GM23338 (cell line): ENCODE measurements at regions not wholly inside any gene's neighbourhood (a gene's known extent, or its start where the extent isn't known, plus 50 kb on each side); places are given as distances from the start of the nearest gene placed in this dataset.
A peak's percentile ranks its signal among the peaks of the same experiment; 100 is the strongest.

ENCODE experiments used
- ATAC-seq: fragments of 200-7000 bp; cut with Tn5 transposase; 3 replicates; pipeline ENCODE4 v1.9.1; 2020
- DNase-seq: peaks from one replicate; pipeline ENCODE4 v3.0.0-alpha.2; 2015; ENCODE audit warnings: low spot score
- H2AFZ ChIP-seq: fragments of 200-600 bp; sonication (generic); 2 replicates; pipeline ENCODE4 v1.8.0; 2016; ENCODE audit warnings: antibody characterized with exemption, mild to moderate bottlenecking, moderate library complexity
- H3F3A ChIP-seq: fragments of 200-600 bp; sonication (generic); replicated peaks from 2 replicates; pipeline ENCODE4 v1.8.0; 2017; ENCODE audit warnings: antibody characterized with exemption, mixed run types, low read depth
- H3K27ac ChIP-seq: fragments of 200-600 bp; sonication (generic); 2 replicates; pipeline ENCODE4 v1.6.1; 2016; ENCODE audit warnings: low read depth
- H3K27me3 ChIP-seq: fragments of 200-600 bp; sonication (generic); 2 replicates; pipeline ENCODE4 v1.8.0; 2016; ENCODE audit warnings: mild to moderate bottlenecking, mixed run types, moderate library complexity; ENCODE audit not compliant: insufficient read depth
- H3K36me3 ChIP-seq: fragments of 200-600 bp; sonication (generic); 2 replicates; pipeline ENCODE4 v1.8.0; 2016; ENCODE audit warnings: mild to moderate bottlenecking; ENCODE audit not compliant: insufficient read depth
- H3K4me1 ChIP-seq: fragments of 200-600 bp; sonication (generic); 2 replicates; pipeline ENCODE4 v1.8.0; 2016; ENCODE audit warnings: mild to moderate bottlenecking, moderate library complexity; ENCODE audit not compliant: insufficient read depth
- H3K4me2 ChIP-seq: fragments of 200-600 bp; sonication (generic); 2 replicates; pipeline ENCODE4 v1.7.1; 2017; ENCODE audit warnings: mixed run types
- H3K4me3 ChIP-seq: fragments of 200-600 bp; sonication (generic); 2 replicates; pipeline ENCODE4 v1.6.1; 2016; ENCODE audit warnings: mixed run types
- H3K79me2 ChIP-seq: fragments of 200-600 bp; sonication (generic); replicated peaks from 2 replicates; pipeline ENCODE4 v1.8.0; 2017; ENCODE audit warnings: mild to moderate bottlenecking; ENCODE audit not compliant: insufficient read depth
- H3K9me2 ChIP-seq: fragments of 200-600 bp; sonication (generic); 2 replicates; pipeline ENCODE4 v1.8.0; 2017; ENCODE audit not compliant: insufficient read depth
- H4K20me1 ChIP-seq: fragments of 200-600 bp; sonication (generic); replicated peaks from 2 replicates; pipeline ENCODE4 v1.8.0; 2017; ENCODE audit warnings: mild to moderate bottlenecking; ENCODE audit not compliant: insufficient read depth
- H3K27ac Mint-ChIP-seq: 2 replicates; pipeline ENCODE4 v1.8.0; 2020; ENCODE audit warnings: inconsistent platforms, mild to moderate bottlenecking, moderate library complexity, mixed read lengths
- H3K27me3 Mint-ChIP-seq: 3 replicates; pipeline ENCODE4 v1.8.0; 2022; ENCODE audit warnings: low read depth, mild to moderate bottlenecking, moderate library complexity, mixed read lengths, inconsistent platforms; ENCODE audit not compliant: insufficient read depth, poor library complexity
- H3K36me3 Mint-ChIP-seq: 3 replicates; pipeline ENCODE4 v1.8.0; 2021; ENCODE audit warnings: low read depth, mild to moderate bottlenecking, inconsistent platforms, moderate library complexity, mixed read lengths
- H3K4me1 Mint-ChIP-seq: 3 replicates; pipeline ENCODE4 v1.8.0; 2020; ENCODE audit warnings: mild to moderate bottlenecking, inconsistent platforms, mixed read lengths
- H3K4me3 Mint-ChIP-seq: 3 replicates; pipeline ENCODE4 v1.8.0; 2021; ENCODE audit warnings: moderate library complexity, mild to moderate bottlenecking, inconsistent platforms, mixed read lengths
- H3K9me3 Mint-ChIP-seq: 3 replicates; pipeline ENCODE4 v1.8.0; 2020; ENCODE audit warnings: moderate library complexity, mild to moderate bottlenecking, inconsistent platforms, mixed read lengths
- CREB1 ChIP-seq: fragments of 250-450 bp; sonication (Bioruptor Pico); IDR thresholded peaks from 2 replicates; pipeline ENCODE4 v1.5.0; 2020; ENCODE audit warnings: low read depth, mild to moderate bottlenecking, moderate library complexity
- CTCF ChIP-seq, 2 experiments: fragments of 200-600 bp in 1 of 2; sonication (generic) in 1 of 2; conservative IDR thresholded peaks; 2 replicates each; pipeline versions ENCODE4 v1.5.1 to v1.6.1; 2016 to 2017; ENCODE audit warnings: antibody characterized with exemption in 2 of 2, low read depth in 2 of 2, mild to moderate bottlenecking in 2 of 2, moderate library complexity in 1 of 2
- EZH2 ChIP-seq: fragments of 200-600 bp; sonication (generic); IDR thresholded peaks from one replicate; pipeline ENCODE4 v1.8.0; 2017; ENCODE audit warnings: antibody characterized with exemption, mild to moderate bottlenecking, low read depth; ENCODE audit not compliant: unreplicated experiment
- EZH2phosphoT487 ChIP-seq: fragments of 200-600 bp; sonication (generic); IDR thresholded peaks from one replicate; pipeline ENCODE4 v1.8.1; 2018; ENCODE audit warnings: antibody characterized with exemption; ENCODE audit not compliant: unreplicated experiment
- JUNB ChIP-seq: IDR thresholded peaks from one replicate; pipeline ENCODE4 v1.6.1; 2016; ENCODE audit warnings: antibody characterized with exemption; ENCODE audit not compliant: unreplicated experiment
- NANOG ChIP-seq: IDR thresholded peaks from 2 replicates; pipeline ENCODE4 v1.6.1; 2016; ENCODE audit warnings: antibody characterized with exemption, borderline replicate concordance
- POLR2AphosphoS5 ChIP-seq: IDR thresholded peaks from 2 replicates; pipeline ENCODE4 v1.6.1; 2016; ENCODE audit warnings: antibody characterized with exemption, low read depth
- REST ChIP-seq: IDR thresholded peaks from one replicate; pipeline ENCODE4 v1.6.1; 2018; ENCODE audit warnings: antibody characterized with exemption; ENCODE audit not compliant: unreplicated experiment
- STAT1 ChIP-seq: IDR thresholded peaks from one replicate; pipeline ENCODE4 v1.6.1; 2016; ENCODE audit warnings: antibody characterized with exemption; ENCODE audit not compliant: unreplicated experiment
- ZNF114 ChIP-seq: fragments of 250-450 bp; sonication (Bioruptor Pico); IDR thresholded peaks from 2 replicates; pipeline ENCODE4 v1.5.0; 2020; ENCODE audit warnings: mild to moderate bottlenecking, moderate library complexity
- ZNF331 ChIP-seq: fragments of 250-450 bp; sonication (Bioruptor Pico); IDR thresholded peaks from 2 replicates; pipeline ENCODE4 v1.5.0; 2020; ENCODE audit warnings: low read depth, mild to moderate bottlenecking, moderate library complexity
- TF ChIP-seq, protein P1 (sequence below): IDR thresholded peaks from 2 replicates; pipeline ENCODE4 v1.6.1; 2016; ENCODE audit warnings: antibody characterized with exemption

GRCh38 chr15:47466357-47466756, 250.9 kb upstream of the SEMA6D start (continued):
- TF ChIP-seq, protein P1, sequence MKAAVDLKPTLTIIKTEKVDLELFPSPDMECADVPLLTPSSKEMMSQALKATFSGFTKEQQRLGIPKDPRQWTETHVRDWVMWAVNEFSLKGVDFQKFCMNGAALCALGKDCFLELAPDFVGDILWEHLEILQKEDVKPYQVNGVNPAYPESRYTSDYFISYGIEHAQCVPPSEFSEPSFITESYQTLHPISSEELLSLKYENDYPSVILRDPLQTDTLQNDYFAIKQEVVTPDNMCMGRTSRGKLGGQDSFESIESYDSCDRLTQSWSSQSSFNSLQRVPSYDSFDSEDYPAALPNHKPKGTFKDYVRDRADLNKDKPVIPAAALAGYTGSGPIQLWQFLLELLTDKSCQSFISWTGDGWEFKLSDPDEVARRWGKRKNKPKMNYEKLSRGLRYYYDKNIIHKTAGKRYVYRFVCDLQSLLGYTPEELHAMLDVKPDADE: no peak
- no peak for TF ChIP-seq REST
- TF ChIP-seq CTCF (conservative IDR thresholded peaks at IDR 0.05; ENCODE audit: low read depth in 2 of 2): no peak
- no peak for TF ChIP-seq POLR2AphosphoS5
- no peak for TF ChIP-seq ZNF114
- no peak for TF ChIP-seq JUNB
- no peak for TF ChIP-seq NANOG
- TF ChIP-seq CREB1: no peak
- TF ChIP-seq ZNF331 (CRISPR knock-in tag): no peak
- TF ChIP-seq EZH2: no peak
- TF ChIP-seq EZH2phosphoT487: no peak
- no peak for TF ChIP-seq STAT1

GRCh38 chr15:47470983-47471382, 246.3 kb upstream of the SEMA6D start:
- no peaks in the 10 kb centered on the region for H3F3A ChIP-seq
- H4K20me1 ChIP-seq: no peaks in the 10 kb centered on the region; the same call in 1 of the 2 replicates
- Mint-ChIP-seq H3K4me3 (no peak overlapping the region), H3K9me3 (peaks cover 4% of the 10 kb centered on the region; the same call in 1 of the 3 replicates), H3K36me3 (no peaks in the 10 kb centered on the region), H3K27ac (peak overlapping the region; percentile 49), H3K27me3 (no peaks in the 10 kb centered on the region), H3K4me1 (peaks cover 8% of the 10 kb centered on the region; the same call in 2 of the 3 replicates)
- DNase-seq (no peak), ATAC-seq (no peak)
- no peaks in the 10 kb centered on the region for H3K9me2 ChIP-seq
- no peaks in the 10 kb centered on the region for H3K27me3 ChIP-seq
- no peak overlapping the region for H3K4me2 ChIP-seq
- H3K4me1 ChIP-seq: no peaks in the 10 kb centered on the region
- no peak overlapping the region for H2AFZ ChIP-seq
- no peak overlapping the region for H3K4me3 ChIP-seq
- TF ChIP-seq EZH2: no peak
- TF ChIP-seq CTCF (conservative IDR thresholded peaks at IDR 0.05; ENCODE audit: low read depth in 2 of 2): no peak
- no peak for TF ChIP-seq NANOG
- TF ChIP-seq POLR2AphosphoS5: no peak
- H3K36me3 ChIP-seq: no peaks in the 10 kb centered on the region
- H3K27ac ChIP-seq: no peak overlapping the region
- no peaks in the 10 kb centered on the region for H3K79me2 ChIP-seq
